Smooth muscle cell (in vitro differentiated cells): ENCODE measurements at regions not wholly inside any gene's neighbourhood (a gene's known extent, or its start where the extent isn't known, plus 50 kb on each side); places are given as distances from the start of the nearest gene placed in this dataset.

ENCODE experiments used
- DNase-seq: peaks from one replicate; lab custom pipeline; 2025; ENCODE audit not compliant: unreplicated experiment; lab: John Stamatoyannopoulos, UW
- H2AFZ ChIP-seq: fragments of 200-600 bp; sonication (generic); 2 replicates; pipeline ENCODE4 v1.6.0; 2016; ENCODE audit warnings: antibody characterized with exemption, low read depth, mild to moderate bottlenecking
- H3F3A ChIP-seq: fragments of 200-600 bp; sonication (generic); 2 replicates; pipeline ENCODE4 v1.6.0; 2017; ENCODE audit warnings: antibody characterized with exemption, low read depth
- H3K27ac ChIP-seq: fragments of 200-600 bp; sonication (generic); 2 replicates; pipeline ENCODE4 v1.5.1; 2016; ENCODE audit warnings: low read depth, mild to moderate bottlenecking
- H3K27me3 ChIP-seq: fragments of 200-600 bp; sonication (generic); 2 replicates; pipeline ENCODE4 v1.6.1; 2016; ENCODE audit warnings: low read depth, mild to moderate bottlenecking
- H3K36me3 ChIP-seq: fragments of 200-600 bp; sonication (generic); 2 replicates; pipeline ENCODE4 v1.5.1; 2016; ENCODE audit warnings: low read depth
- H3K4me1 ChIP-seq: fragments of 200-600 bp; sonication (generic); 2 replicates; pipeline ENCODE4 v1.5.1; 2016; ENCODE audit warnings: low read depth
- H3K4me2 ChIP-seq: fragments of 200-600 bp; sonication (generic); 2 replicates; pipeline ENCODE4 v1.6.0; 2016; ENCODE audit warnings: mild to moderate bottlenecking
- H3K4me3 ChIP-seq: fragments of 200-600 bp; sonication (generic); 2 replicates; pipeline ENCODE4 v1.5.1; 2016; ENCODE audit warnings: mild to moderate bottlenecking
- H3K79me2 ChIP-seq: fragments of 200-600 bp; sonication (generic); 2 replicates; pipeline ENCODE4 v1.6.0; 2016; ENCODE audit warnings: low read depth, mild to moderate bottlenecking
- H3K9ac ChIP-seq: fragments of 200-600 bp; sonication (generic); 2 replicates; pipeline ENCODE4 v1.6.0; 2016; ENCODE audit warnings: low read depth
- H3K9me3 ChIP-seq: fragments of 200-600 bp; sonication (generic); replicated peaks from 2 replicates; pipeline ENCODE4 v1.5.1; 2016; ENCODE audit warnings: low read depth
- H4K20me1 ChIP-seq: fragments of 200-600 bp; sonication (generic); 2 replicates; pipeline ENCODE4 v1.6.0; 2016; ENCODE audit warnings: low read depth
- WGBS: methylation state at CpG from one replicate; pipeline ENCODE4 v1.1.7; 2016; ENCODE audit warnings: low lambda C conversion rate; 5-methylcytosine and 5-hydroxymethylcytosine counted together
- TF ChIP-seq, protein P1 (sequence below): fragments of 200-600 bp; sonication (generic); IDR thresholded peaks from 2 replicates; pipeline ENCODE4 v1.5.1; 2017; ENCODE audit warnings: borderline replicate concordance, mild to moderate bottlenecking, antibody characterized with exemption; ENCODE audit not compliant: insufficient read depth, poor library complexity, severe bottlenecking

DNA sequence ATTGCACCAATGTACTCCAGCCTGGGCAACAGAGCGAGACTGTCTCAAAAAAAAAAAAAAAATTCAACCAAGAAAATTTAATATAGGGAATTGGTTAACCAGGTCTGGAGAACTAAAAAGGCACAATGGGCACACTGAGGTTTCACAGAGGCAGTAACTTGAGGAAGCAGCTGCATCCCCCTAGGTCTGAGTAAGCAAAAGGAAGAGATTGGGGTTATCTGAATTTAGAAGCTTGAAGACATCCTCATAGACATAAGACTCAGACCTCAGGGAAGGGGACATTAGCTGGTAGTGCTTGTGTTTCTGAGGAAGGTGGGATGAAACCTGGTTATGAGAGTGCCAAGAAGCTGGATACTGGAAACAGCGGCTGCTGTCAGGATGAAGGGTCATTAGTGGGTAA, 50.1 kb upstream of the LEKR1 start:
- H3K9me3 ChIP-seq: no peaks in the 10 kb centered on the region
- H3K79me2 ChIP-seq: no peaks in the 10 kb centered on the region
- no peak overlapping the region for H3K9ac ChIP-seq
- no peaks in the 10 kb centered on the region for H4K20me1 ChIP-seq
- H3K4me1 ChIP-seq: no peaks in the 10 kb centered on the region
- no peak overlapping the region for H2AFZ ChIP-seq
- no peak overlapping the region for H3K4me2 ChIP-seq
- H3K4me3 ChIP-seq: no peak overlapping the region
- DNase-seq: no peak
- WGBS: 97% methylated on average over 2 of the region's 2 CpGs
- no peaks in the 10 kb centered on the region for H3K27me3 ChIP-seq
- H3K36me3 ChIP-seq: no peaks in the 10 kb centered on the region
- no peaks in the 10 kb centered on the region for H3F3A ChIP-seq
- TF ChIP-seq, protein P1, sequence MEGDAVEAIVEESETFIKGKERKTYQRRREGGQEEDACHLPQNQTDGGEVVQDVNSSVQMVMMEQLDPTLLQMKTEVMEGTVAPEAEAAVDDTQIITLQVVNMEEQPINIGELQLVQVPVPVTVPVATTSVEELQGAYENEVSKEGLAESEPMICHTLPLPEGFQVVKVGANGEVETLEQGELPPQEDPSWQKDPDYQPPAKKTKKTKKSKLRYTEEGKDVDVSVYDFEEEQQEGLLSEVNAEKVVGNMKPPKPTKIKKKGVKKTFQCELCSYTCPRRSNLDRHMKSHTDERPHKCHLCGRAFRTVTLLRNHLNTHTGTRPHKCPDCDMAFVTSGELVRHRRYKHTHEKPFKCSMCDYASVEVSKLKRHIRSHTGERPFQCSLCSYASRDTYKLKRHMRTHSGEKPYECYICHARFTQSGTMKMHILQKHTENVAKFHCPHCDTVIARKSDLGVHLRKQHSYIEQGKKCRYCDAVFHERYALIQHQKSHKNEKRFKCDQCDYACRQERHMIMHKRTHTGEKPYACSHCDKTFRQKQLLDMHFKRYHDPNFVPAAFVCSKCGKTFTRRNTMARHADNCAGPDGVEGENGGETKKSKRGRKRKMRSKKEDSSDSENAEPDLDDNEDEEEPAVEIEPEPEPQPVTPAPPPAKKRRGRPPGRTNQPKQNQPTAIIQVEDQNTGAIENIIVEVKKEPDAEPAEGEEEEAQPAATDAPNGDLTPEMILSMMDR: no peak
- no peak overlapping the region for H3K27ac ChIP-seq
